ENCODE measurements at regions not wholly inside any gene's neighbourhood (a gene's known extent, or its start where the extent isn't known, plus 50 kb on each side); places are given as distances from the start of the nearest gene placed in this dataset.

DNA sequence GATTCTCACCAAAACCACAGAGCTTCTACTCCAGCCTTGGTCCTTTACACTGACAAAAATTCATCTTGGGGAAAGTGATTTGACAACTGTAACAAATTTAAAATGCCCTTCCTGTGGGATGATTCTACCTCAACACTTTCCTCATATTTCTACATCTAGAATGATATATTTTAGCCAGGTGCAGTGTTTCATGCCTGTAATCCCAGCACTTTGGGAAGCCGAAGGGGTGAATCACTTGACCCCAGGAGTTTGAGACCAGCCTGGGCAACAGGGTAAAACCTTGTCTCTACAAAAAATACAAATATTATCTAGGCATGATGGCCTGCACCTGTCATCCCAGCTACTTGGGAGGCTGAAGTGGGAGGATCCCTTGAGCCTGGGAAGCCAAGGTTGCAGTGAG is 408.6 kb downstream of the CDH7 start:
- no peak for DNase-seq (ENCODE audit: low read depth)
- H3K4me3 ChIP-seq (ENCODE audit: low read depth, low read length), result no peak overlapping the region
- TF ChIP-seq MAX (IDR thresholded peaks at IDR 0.05; ENCODE audit: low read depth, low read length) (no peak), CTCF (IDR thresholded peaks at IDR 0.05; ENCODE audit: low read depth, low read length) (no peak), MYC (IDR thresholded peaks at IDR 0.05; ENCODE audit: low read depth, low read length) (no peak), POLR2A (IDR thresholded peaks at IDR 0.05; ENCODE audit: extremely low read depth, insufficient read length) (no peak)

DNA sequence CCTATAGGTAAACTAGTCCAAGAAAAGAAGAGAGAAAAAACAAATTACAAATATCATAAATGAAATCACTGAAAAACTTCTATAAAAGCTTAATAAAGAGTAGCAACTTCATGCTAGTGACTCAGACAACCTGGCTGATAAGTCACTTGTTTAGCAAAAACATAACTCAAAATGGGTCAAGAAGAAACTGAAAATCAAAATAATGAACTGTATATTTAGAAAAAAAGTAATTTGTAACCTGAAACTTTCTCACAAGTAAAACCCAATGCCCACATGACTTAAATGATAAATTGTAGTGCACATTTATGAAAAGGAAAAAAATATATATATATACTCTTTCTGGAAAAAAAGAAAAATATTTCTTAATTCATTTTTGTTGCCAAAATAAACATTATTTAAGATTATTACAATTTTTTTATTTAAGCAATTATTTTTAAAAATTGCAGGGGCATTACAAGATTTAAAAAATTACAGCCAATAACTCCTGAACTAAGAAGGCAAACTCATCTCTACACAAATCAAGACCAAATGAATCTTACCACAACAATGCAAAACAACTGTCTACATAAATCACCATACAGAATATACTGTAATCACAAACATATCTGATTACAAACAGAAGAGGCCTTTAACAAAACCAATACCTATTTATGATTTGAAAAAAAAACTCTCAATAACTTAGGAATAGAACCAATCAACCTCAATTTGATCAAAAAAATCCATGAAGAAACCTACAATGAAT is 406.3 kb downstream of the CDH7 start:
- no peak overlapping the region for H3K4me3 ChIP-seq (ENCODE audit: low read depth, low read length)
- TF ChIP-seq MYC (IDR thresholded peaks at IDR 0.05; ENCODE audit: low read depth, low read length) (no peak), POLR2A (IDR thresholded peaks at IDR 0.05; ENCODE audit: extremely low read depth, insufficient read length) (no peak), CTCF (IDR thresholded peaks at IDR 0.05; ENCODE audit: low read depth, low read length) (no peak), MAX (IDR thresholded peaks at IDR 0.05; ENCODE audit: low read depth, low read length) (no peak)
- DNase-seq (ENCODE audit: low read depth), result no peak

- H3K4me3 ChIP-seq (ENCODE audit: low read depth, low read length), result no peak overlapping the region
- TF ChIP-seq MAX (IDR thresholded peaks at IDR 0.05; ENCODE audit: low read depth, low read length) (no peak), CTCF (IDR thresholded peaks at IDR 0.05; ENCODE audit: low read depth, low read length) (no peak), POLR2A (IDR thresholded peaks at IDR 0.05; ENCODE audit: extremely low read depth, insufficient read length) (no peak), MYC (IDR thresholded peaks at IDR 0.05; ENCODE audit: low read depth, low read length) (no peak)
- no peak for DNase-seq (ENCODE audit: low read depth)
Measured at GRCh38 chr18:66150650-66151049, 399.8 kb downstream of the CDH7 start.

DNA sequence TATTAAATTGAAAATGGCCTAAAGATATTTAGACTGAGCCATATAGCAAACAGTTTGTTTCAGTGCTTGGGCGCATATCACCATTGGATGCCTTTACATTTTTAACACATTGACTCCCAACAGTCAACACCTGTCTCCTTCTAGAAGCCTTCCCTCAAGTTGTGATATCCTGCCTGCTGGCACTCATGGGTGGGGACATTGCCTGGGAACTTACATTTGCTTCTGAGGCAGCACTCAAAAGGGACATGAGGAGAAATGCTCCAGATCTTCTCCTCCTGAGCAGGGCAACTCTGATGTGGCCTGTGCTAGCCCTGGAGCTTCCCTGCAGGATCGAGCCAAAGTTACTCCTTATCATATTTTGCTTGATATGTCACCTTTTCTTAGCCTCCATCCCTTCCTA is 392.2 kb downstream of the CDH7 start:
- H3K4me3 ChIP-seq (ENCODE audit: low read depth, low read length), result no peak overlapping the region
- DNase-seq (ENCODE audit: low read depth), result no peak
- TF ChIP-seq MYC (IDR thresholded peaks at IDR 0.05; ENCODE audit: low read depth, low read length), result no peak
- TF ChIP-seq POLR2A (IDR thresholded peaks at IDR 0.05; ENCODE audit: extremely low read depth, insufficient read length), result no peak
- no peak for TF ChIP-seq CTCF (IDR thresholded peaks at IDR 0.05; ENCODE audit: low read depth, low read length)
- no peak for TF ChIP-seq MAX (IDR thresholded peaks at IDR 0.05; ENCODE audit: low read depth, low read length)

DNA sequence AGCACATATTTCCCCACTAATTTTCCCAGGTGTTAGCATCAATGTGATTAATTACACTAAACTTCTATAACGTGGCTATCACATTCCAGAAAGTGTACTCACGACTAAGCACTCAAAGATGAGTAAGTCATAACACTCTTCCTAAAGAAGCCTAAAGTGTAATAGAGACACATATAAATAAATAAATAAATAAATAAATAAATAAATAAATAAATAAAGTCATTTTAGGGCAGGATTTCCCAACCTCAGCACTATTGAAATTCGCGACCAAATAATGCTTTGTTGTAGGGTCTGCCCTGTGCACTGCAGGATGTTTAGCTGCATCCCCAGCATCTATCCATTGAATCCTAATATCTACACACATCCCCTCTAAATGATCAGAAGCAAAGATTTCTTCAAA is 390.9 kb downstream of the CDH7 start:
- DNase-seq (ENCODE audit: low read depth), result no peak
- TF ChIP-seq MAX (IDR thresholded peaks at IDR 0.05; ENCODE audit: low read depth, low read length), result no peak
- no peak for TF ChIP-seq CTCF (IDR thresholded peaks at IDR 0.05; ENCODE audit: low read depth, low read length)
- TF ChIP-seq MYC (IDR thresholded peaks at IDR 0.05; ENCODE audit: low read depth, low read length), result no peak
- TF ChIP-seq POLR2A (IDR thresholded peaks at IDR 0.05; ENCODE audit: extremely low read depth, insufficient read length), result no peak
- H3K4me3 ChIP-seq (ENCODE audit: low read depth, low read length), result no peak overlapping the region

All from NB4 (cell line).